ENCODE measurements at regions not wholly inside any gene's neighbourhood (a gene's known extent, or its start where the extent isn't known, plus 50 kb on each side); places are given as distances from the start of the nearest gene placed in this dataset.

- no peak for FAIRE-seq
Measured at GRCh38 chr11:95576146-95576845, 213.3 kb downstream of the FAM76B start.

GRCh38 chr11:95575517-95575916 is 214.1 kb downstream of the FAM76B start:
- no peak overlapping the region for H3K27ac ChIP-seq
- 50 to 80% methylated on average over 2 of the region's 2 CpGs for WGBS, 2 donors
- ATAC-seq, result no peak
- no peak for DNase-seq
- H3K4me3 ChIP-seq, result no peak overlapping the region
- intact Hi-C loops (cut with DNase I), result no loop called here
- no peaks in the 10 kb centered on the region for H3K4me1 ChIP-seq
- no peak for TF ChIP-seq CTCF (IDR thresholded peaks at IDR 0.05)
- H3K27me3 ChIP-seq, result no peaks in the 10 kb centered on the region
- no peaks in the 10 kb centered on the region for H3K36me3 ChIP-seq
- no peak for FAIRE-seq
- no peaks in the 10 kb centered on the region for H3K9me3 ChIP-seq

More at GRCh38 chr11:95576146-95576845, 213.3 kb downstream of the FAM76B start:
- no peaks in the 10 kb centered on the region for H3K9me3 ChIP-seq
- no peak for TF ChIP-seq CTCF (IDR thresholded peaks at IDR 0.05)
- no peaks in the 10 kb centered on the region for H3K36me3 ChIP-seq
- H3K4me3 ChIP-seq, result no peak overlapping the region
- H3K27ac ChIP-seq, result no peak overlapping the region
- WGBS, 2 donors, result 67 to 71% methylated on average over 5 of the region's 5 CpGs
- ATAC-seq (no peak), DNase-seq (no peak)
- H3K27me3 ChIP-seq, result no peaks in the 10 kb centered on the region
- intact Hi-C loops (cut with DNase I), result no loop called here
- H3K4me1 ChIP-seq, result no peaks in the 10 kb centered on the region

GRCh38 chr11:95571718-95572260 is 217.8 kb downstream of the FAM76B start:
- FAIRE-seq (no peak), ATAC-seq (no peak), DNase-seq (no peak)
- H3K36me3 ChIP-seq, result no peaks in the 10 kb centered on the region
- no peak overlapping the region for H3K4me3 ChIP-seq
- no peaks in the 10 kb centered on the region for H3K9me3 ChIP-seq
- no peak overlapping the region for H3K27ac ChIP-seq
- 53 to 64% methylated on average over 2 of the region's 2 CpGs for whole genome bisulfite sequencing, 2 donors
- intact Hi-C loops (cut with DNase I), result no loop called here
- no peak for TF ChIP-seq CTCF (IDR thresholded peaks at IDR 0.05)
- H3K27me3 ChIP-seq, result no peaks in the 10 kb centered on the region
- H3K4me1 ChIP-seq, result no peaks in the 10 kb centered on the region

- no peak overlapping the region for H3K4me3 ChIP-seq
- WGBS, 2 donors, result 74 to 76% methylated on average over 2 of the region's 2 CpGs
- TF ChIP-seq CTCF (IDR thresholded peaks at IDR 0.05), result no peak
- no peak overlapping the region for H3K27ac ChIP-seq
- FAIRE-seq, result no peak
- no peaks in the 10 kb centered on the region for H3K9me3 ChIP-seq
- no peaks in the 10 kb centered on the region for H3K4me1 ChIP-seq
- intact Hi-C loops (cut with DNase I), result no loop called here
- no peak for DNase-seq
- H3K36me3 ChIP-seq, result no peaks in the 10 kb centered on the region
- H3K27me3 ChIP-seq, result no peaks in the 10 kb centered on the region
- ATAC-seq, result no peak
Measured at GRCh38 chr11:95570845-95571244, 218.7 kb downstream of the FAM76B start.

GRCh38 chr11:95569207-95569606 is 220.4 kb downstream of the FAM76B start:
- no peak for TF ChIP-seq CTCF (IDR thresholded peaks at IDR 0.05)
- Histone ChIP-seq H3K36me3 (no peaks in the 10 kb centered on the region), H3K27me3 (no peaks in the 10 kb centered on the region), H3K4me1 (no peaks in the 10 kb centered on the region), H3K27ac (no peak overlapping the region), H3K9me3 (no peaks in the 10 kb centered on the region), H3K4me3 (no peak overlapping the region)
- 77 to 87% methylated on average over 2 of the region's 2 CpGs for WGBS, 2 donors
- no peak for ATAC-seq
- DNase-seq, result no peak
- FAIRE-seq, result no peak
- intact Hi-C loops (cut with DNase I), result no loop called here

Data from pancreas (tissue), 10 donors.